Neural cell (in vitro differentiated cells): ENCODE measurements at regions not wholly inside any gene's neighbourhood (a gene's known extent, or its start where the extent isn't known, plus 50 kb on each side); places are given as distances from the start of the nearest gene placed in this dataset.

Experiments used
- H2AFZ ChIP-seq: fragments of 200-600, 300-800 bp; sonication (generic), shearing (Covaris generic); 2 replicates; pipeline ENCODE4 v1.6.0; 2014; ENCODE audit warnings: low read depth, mild to moderate bottlenecking, antibody characterized with exemption, low read length, moderate library complexity
- H3F3A ChIP-seq: fragments of 200-600 bp; shearing (Covaris generic); 2 replicates; pipeline ENCODE4 v1.6.1; 2016; ENCODE audit warnings: mild to moderate bottlenecking, moderate library complexity, mixed read lengths, antibody characterized with exemption, low read length; ENCODE audit not compliant: insufficient read depth, poor library complexity, severe bottlenecking
- H3K27ac ChIP-seq: fragments of 200-600, 300-800 bp; sonication (generic), shearing (Covaris generic); 2 replicates; pipeline ENCODE4 v1.5.1; 2014; ENCODE audit warnings: mild to moderate bottlenecking, low read length, moderate library complexity
- H3K27me3 ChIP-seq: fragments of 300-800, 200-600 bp; sonication (generic), shearing (Covaris generic); 2 replicates; pipeline ENCODE4 v1.6.0; 2014; ENCODE audit warnings: mild to moderate bottlenecking, low read depth, low read length, moderate library complexity; ENCODE audit not compliant: insufficient read depth
- H3K36me3 ChIP-seq: fragments of 300-800, 200-600 bp; sonication (generic), shearing (Covaris generic); 2 replicates; pipeline ENCODE4 v1.5.1; 2014; ENCODE audit warnings: mild to moderate bottlenecking, antibody characterized with exemption, low read length, moderate library complexity; ENCODE audit not compliant: insufficient read depth
- H3K4me2 ChIP-seq: fragments of 300-800, 200-600 bp; sonication (generic), shearing (Covaris generic); 2 replicates; pipeline ENCODE4 v1.6.0; 2014; ENCODE audit warnings: mild to moderate bottlenecking, low read length
- H3K4me3 ChIP-seq: fragments of 300-800, 200-600 bp; sonication (generic), shearing (Covaris generic); 2 replicates; pipeline ENCODE4 v1.5.1; 2014; ENCODE audit warnings: mild to moderate bottlenecking, low read length, moderate library complexity
- H3K79me2 ChIP-seq: fragments of 200-600 bp; shearing (Covaris generic); replicated peaks from 2 replicates; pipeline ENCODE4 v1.6.0; 2014; ENCODE audit warnings: mild to moderate bottlenecking, low read length, moderate library complexity; ENCODE audit not compliant: insufficient read depth
- H3K9ac ChIP-seq: fragments of 300-800, 200-600 bp; sonication (generic), shearing (Covaris generic); 2 replicates; pipeline ENCODE4 v1.6.1; 2016; ENCODE audit warnings: mild to moderate bottlenecking, low read length, mixed read lengths
- H3K9me2 ChIP-seq: fragments of 200-600 bp; shearing (Covaris generic); 2 replicates; pipeline ENCODE4 v1.6.1; 2016; ENCODE audit warnings: mild to moderate bottlenecking, low read length, mixed read lengths; ENCODE audit not compliant: insufficient read depth
- H3K9me3 ChIP-seq: fragments of 200-600, 300-800 bp; sonication (generic), shearing (Covaris generic); 2 replicates; pipeline ENCODE4 v1.6.1; 2016; ENCODE audit warnings: mild to moderate bottlenecking, mixed run types, low read length, moderate library complexity, mixed read lengths
- H4K20me1 ChIP-seq: fragments of 200-600 bp; shearing (Covaris generic); 2 replicates; pipeline ENCODE4 v1.6.1; 2016; ENCODE audit warnings: mild to moderate bottlenecking, mixed run types; ENCODE audit not compliant: insufficient read depth
- EP300 ChIP-seq: fragments of 450-650 bp; conservative IDR thresholded peaks from 2 replicates; pipeline ENCODE4 v1.6.1; 2014; ENCODE audit warnings: antibody characterized with exemption, mild to moderate bottlenecking, moderate library complexity; ENCODE audit not compliant: poor library complexity, severe bottlenecking
- EZH2 ChIP-seq: fragments of 200-600, 300-800 bp; shearing (Covaris generic), sonication (generic); IDR thresholded peaks from 2 replicates; pipeline ENCODE4 v1.6.1; 2014; ENCODE audit warnings: antibody characterized with exemption, low read length, borderline replicate concordance, mild to moderate bottlenecking; ENCODE audit not compliant: insufficient read depth, poor library complexity, severe bottlenecking
- MXI1 ChIP-seq: fragments of 450-650 bp; conservative IDR thresholded peaks from 2 replicates; pipeline ENCODE4 v1.6.1; 2014; ENCODE audit warnings: antibody characterized with exemption, mild to moderate bottlenecking; ENCODE audit not compliant: poor library complexity, severe bottlenecking
- POLR2AphosphoS5 ChIP-seq: IDR thresholded peaks from 2 replicates; pipeline ENCODE4 v1.6.1; 2012
- RAD21 ChIP-seq: fragments of 450-650 bp; conservative IDR thresholded peaks from 2 replicates; pipeline ENCODE4 v1.6.1; 2014; ENCODE audit warnings: antibody characterized with exemption, mild to moderate bottlenecking, moderate library complexity
- SMC3 ChIP-seq: fragments of 450-650 bp; conservative IDR thresholded peaks from 2 replicates; pipeline ENCODE4 v1.6.1; 2014; ENCODE audit warnings: antibody characterized with exemption, mild to moderate bottlenecking, moderate library complexity; ENCODE audit not compliant: poor library complexity
- TAF1 ChIP-seq: IDR thresholded peaks from 2 replicates; pipeline ENCODE4 v1.6.1; 2012; ENCODE audit warnings: low read depth
- TF ChIP-seq, protein P1 (sequence below): IDR thresholded peaks from 2 replicates; pipeline ENCODE4 v1.6.1; 2012; ENCODE audit warnings: borderline replicate concordance
- TF ChIP-seq, protein P2 (sequence below): fragments of 450-650 bp; IDR thresholded peaks from 2 replicates; pipeline ENCODE4 v1.5.1; 2014; ENCODE audit warnings: antibody characterized with exemption, mild to moderate bottlenecking, moderate library complexity; ENCODE audit not compliant: poor library complexity, severe bottlenecking

DNA sequence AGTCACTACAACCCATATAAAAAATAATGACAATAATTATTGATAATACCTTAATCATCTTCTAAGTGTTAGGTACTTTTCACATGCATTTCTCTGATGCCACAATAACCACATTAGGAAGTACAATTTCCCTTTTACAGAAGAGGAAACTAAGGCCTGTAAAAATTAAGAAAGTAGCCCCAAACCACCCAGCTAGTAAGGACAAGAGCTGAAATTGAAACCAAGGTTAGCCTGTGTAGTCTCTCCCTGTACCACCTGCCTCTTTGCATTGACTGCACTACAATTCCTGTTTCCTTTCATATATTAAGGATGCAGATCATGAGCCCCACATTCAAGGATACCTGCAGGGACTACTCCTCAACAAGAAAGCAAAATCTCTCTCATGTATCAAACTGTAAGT lies 288.8 kb downstream of the GPATCH2 start:
- Histone ChIP-seq H3K79me2 (no peaks in the 10 kb centered on the region), H3K9me3 (no peaks in the 10 kb centered on the region), H4K20me1 (no peaks in the 10 kb centered on the region)

DNA sequence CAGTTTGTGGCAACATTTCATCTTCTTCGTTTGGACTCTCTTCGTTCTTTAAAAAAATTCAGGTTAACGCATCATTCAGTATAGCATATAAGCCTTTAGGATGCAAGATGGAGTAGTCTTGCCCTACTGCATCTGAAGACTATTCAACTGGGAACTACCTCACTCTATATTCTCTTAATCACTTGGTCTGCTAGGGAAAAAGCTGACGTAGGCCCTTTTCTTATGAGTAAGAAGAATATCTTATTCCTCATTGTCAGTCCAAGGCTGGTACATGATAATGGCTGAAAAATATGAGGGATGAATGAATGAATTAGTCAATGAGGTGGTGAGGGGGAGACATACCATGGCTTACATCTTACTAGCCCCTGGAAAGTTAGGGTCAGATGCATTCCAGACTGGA lies 294.2 kb downstream of the GPATCH2 start:
- Histone ChIP-seq H3F3A (no peaks in the 10 kb centered on the region), H3K36me3 (no peaks in the 10 kb centered on the region), H3K4me3 (no peak overlapping the region), H3K9me3 (no peaks in the 10 kb centered on the region), H2AFZ (no peak overlapping the region), H3K79me2 (no peaks in the 10 kb centered on the region), H3K27ac (no peak overlapping the region), H3K27me3 (no peaks in the 10 kb centered on the region), H3K4me2 (no peak overlapping the region), H3K9me2 (no peaks in the 10 kb centered on the region), H3K9ac (no peak overlapping the region), H4K20me1 (no peaks in the 10 kb centered on the region)
- TF ChIP-seq POLR2AphosphoS5: no peak
- TF ChIP-seq, protein P1, sequence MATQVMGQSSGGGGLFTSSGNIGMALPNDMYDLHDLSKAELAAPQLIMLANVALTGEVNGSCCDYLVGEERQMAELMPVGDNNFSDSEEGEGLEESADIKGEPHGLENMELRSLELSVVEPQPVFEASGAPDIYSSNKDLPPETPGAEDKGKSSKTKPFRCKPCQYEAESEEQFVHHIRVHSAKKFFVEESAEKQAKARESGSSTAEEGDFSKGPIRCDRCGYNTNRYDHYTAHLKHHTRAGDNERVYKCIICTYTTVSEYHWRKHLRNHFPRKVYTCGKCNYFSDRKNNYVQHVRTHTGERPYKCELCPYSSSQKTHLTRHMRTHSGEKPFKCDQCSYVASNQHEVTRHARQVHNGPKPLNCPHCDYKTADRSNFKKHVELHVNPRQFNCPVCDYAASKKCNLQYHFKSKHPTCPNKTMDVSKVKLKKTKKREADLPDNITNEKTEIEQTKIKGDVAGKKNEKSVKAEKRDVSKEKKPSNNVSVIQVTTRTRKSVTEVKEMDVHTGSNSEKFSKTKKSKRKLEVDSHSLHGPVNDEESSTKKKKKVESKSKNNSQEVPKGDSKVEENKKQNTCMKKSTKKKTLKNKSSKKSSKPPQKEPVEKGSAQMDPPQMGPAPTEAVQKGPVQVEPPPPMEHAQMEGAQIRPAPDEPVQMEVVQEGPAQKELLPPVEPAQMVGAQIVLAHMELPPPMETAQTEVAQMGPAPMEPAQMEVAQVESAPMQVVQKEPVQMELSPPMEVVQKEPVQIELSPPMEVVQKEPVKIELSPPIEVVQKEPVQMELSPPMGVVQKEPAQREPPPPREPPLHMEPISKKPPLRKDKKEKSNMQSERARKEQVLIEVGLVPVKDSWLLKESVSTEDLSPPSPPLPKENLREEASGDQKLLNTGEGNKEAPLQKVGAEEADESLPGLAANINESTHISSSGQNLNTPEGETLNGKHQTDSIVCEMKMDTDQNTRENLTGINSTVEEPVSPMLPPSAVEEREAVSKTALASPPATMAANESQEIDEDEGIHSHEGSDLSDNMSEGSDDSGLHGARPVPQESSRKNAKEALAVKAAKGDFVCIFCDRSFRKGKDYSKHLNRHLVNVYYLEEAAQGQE: no peak
- TF ChIP-seq SMC3: no peak
- no peak for TF ChIP-seq RAD21
- TF ChIP-seq MXI1: no peak
- TF ChIP-seq EP300: no peak
- TF ChIP-seq EZH2: no peak
- TF ChIP-seq, protein P2, sequence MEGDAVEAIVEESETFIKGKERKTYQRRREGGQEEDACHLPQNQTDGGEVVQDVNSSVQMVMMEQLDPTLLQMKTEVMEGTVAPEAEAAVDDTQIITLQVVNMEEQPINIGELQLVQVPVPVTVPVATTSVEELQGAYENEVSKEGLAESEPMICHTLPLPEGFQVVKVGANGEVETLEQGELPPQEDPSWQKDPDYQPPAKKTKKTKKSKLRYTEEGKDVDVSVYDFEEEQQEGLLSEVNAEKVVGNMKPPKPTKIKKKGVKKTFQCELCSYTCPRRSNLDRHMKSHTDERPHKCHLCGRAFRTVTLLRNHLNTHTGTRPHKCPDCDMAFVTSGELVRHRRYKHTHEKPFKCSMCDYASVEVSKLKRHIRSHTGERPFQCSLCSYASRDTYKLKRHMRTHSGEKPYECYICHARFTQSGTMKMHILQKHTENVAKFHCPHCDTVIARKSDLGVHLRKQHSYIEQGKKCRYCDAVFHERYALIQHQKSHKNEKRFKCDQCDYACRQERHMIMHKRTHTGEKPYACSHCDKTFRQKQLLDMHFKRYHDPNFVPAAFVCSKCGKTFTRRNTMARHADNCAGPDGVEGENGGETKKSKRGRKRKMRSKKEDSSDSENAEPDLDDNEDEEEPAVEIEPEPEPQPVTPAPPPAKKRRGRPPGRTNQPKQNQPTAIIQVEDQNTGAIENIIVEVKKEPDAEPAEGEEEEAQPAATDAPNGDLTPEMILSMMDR: no peak

More for the DNA sequence above, 288.8 kb downstream of the GPATCH2 start:
- no peaks in the 10 kb centered on the region for H3K36me3 ChIP-seq
- no peaks in the 10 kb centered on the region for H3K9me2 ChIP-seq
- no peak overlapping the region for H3K27ac ChIP-seq
- no peaks in the 10 kb centered on the region for H3F3A ChIP-seq
- H3K9ac ChIP-seq: no peak overlapping the region
- TF ChIP-seq EZH2 (no peak), SMC3 (no peak), TAF1 (no peak)
- TF ChIP-seq, protein P2: no peak
- H3K4me3 ChIP-seq: no peak overlapping the region
- H3K27me3 ChIP-seq: no peaks in the 10 kb centered on the region
- H3K4me2 ChIP-seq: no peak overlapping the region
- H2AFZ ChIP-seq: no peak overlapping the region
